HG03571 (cell line): ENCODE measurements at regions not wholly inside any gene's neighbourhood (a gene's known extent, or its start where the extent isn't known, plus 50 kb on each side); places are given as distances from the start of the nearest gene placed in this dataset.

Experiments used
- ATAC-seq: cut with Tn5 transposase; IDR thresholded peaks from one replicate; pipeline ENCODE4 v1.9.1; 2021; ENCODE audit not compliant: unreplicated experiment

DNA sequence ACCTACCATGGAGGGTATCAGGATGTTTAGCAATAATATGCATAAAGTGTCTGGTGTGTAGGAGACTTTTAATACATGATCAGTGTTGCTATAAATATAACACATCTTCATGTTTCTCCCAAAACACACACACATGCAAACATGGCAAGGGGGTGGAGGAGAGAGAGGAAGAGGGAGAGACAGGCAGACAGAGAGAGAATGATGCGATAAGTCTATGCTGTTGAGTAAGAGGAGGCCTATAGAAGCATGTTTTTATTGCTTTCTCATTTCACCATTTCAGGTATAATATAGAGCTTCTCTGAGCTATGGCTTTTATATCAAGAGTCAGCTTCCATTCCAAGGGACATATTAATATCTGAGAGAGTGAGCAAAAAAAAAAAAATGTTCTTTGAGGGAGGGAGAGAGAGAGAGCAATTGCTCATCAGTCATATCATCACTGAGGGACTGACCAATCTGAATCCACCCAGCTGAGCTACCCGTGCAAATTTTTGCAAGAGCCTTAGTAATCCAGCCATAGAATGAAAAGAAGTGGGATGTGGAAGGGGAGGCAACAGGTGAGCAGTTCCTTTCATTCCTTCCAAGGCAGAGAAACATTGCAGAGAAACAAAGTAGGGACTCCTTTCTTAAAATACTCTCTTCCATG is 54.8 kb upstream of the RASSF8 start:
- no peak for ATAC-seq

DNA sequence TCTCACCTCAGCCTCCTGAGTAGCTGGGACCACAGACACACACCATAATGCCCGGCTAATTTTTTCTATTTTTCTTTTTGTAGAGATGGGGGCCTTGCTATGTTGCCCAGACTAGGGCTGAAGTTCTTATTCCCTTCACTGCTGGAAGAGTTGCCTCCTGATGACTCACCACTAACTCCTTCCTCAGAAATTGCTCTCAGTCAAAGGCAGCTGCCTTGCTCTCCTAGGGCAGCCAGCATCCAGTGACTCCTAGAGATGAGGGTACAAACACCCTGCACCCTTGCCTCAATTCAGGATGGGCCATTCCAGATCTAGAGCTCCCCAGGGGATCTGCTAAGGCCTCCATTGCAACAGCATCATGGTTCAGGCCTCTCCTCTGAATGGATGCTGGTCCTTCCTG is 54.0 kb upstream of the RASSF8 start:
- ATAC-seq: no peak

GRCh38 chr12:25906651-25907340 is 51.7 kb upstream of the RASSF8 start:
- no peak for ATAC-seq
